GM23248 (cell line): ENCODE measurements at regions not wholly inside any gene's neighbourhood (a gene's known extent, or its start where the extent isn't known, plus 50 kb on each side); places are given as distances from the start of the nearest gene placed in this dataset.
"Not testable (repeated sequence)": the region's sequence is repeated elsewhere in the genome, so short reads cannot be mapped to it uniquely, and the experiment has no call there.

Experiments used
- DNase-seq: peaks from one replicate; pipeline ENCODE4 v3.0.0-alpha.2; 2015
- H2AFZ ChIP-seq: fragments of 200-600 bp; sonication (generic); 2 replicates; pipeline ENCODE4 v1.6.1; 2016; ENCODE audit warnings: antibody characterized with exemption
- H3F3A ChIP-seq: fragments of 200-600 bp; sonication (generic); 2 replicates; pipeline ENCODE4 v1.6.1; 2016; ENCODE audit warnings: mild to moderate bottlenecking, antibody characterized with exemption, mixed run types; ENCODE audit not compliant: insufficient read depth
- H3K27ac ChIP-seq: fragments of 200-600 bp; sonication (generic); 2 replicates; pipeline ENCODE4 v1.5.1; 2016; ENCODE audit warnings: mild to moderate bottlenecking
- H3K27me3 ChIP-seq: fragments of 200-600 bp; sonication (generic); replicated peaks from 2 replicates; pipeline ENCODE4 v1.6.1; 2016; ENCODE audit warnings: mild to moderate bottlenecking; ENCODE audit not compliant: insufficient read depth
- H3K36me3 ChIP-seq: fragments of 200-600 bp; sonication (generic); 2 replicates; pipeline ENCODE4 v1.6.1; 2016; ENCODE audit warnings: low read depth, mild to moderate bottlenecking
- H3K4me1 ChIP-seq: fragments of 200-600 bp; sonication (generic); 2 replicates; pipeline ENCODE4 v1.6.1; 2016; ENCODE audit warnings: mild to moderate bottlenecking; ENCODE audit not compliant: insufficient read depth
- H3K4me2 ChIP-seq: fragments of 200-600 bp; sonication (generic); one replicate; pipeline ENCODE4 v1.6.1; 2016; ENCODE audit warnings: mild to moderate bottlenecking; ENCODE audit not compliant: unreplicated experiment
- H3K4me3 ChIP-seq: fragments of 200-600 bp; sonication (generic); 2 replicates; pipeline ENCODE4 v1.5.1; 2016; ENCODE audit warnings: mild to moderate bottlenecking
- H3K79me2 ChIP-seq: fragments of 200-600 bp; sonication (generic); 2 replicates; pipeline ENCODE4 v1.6.1; 2016; ENCODE audit warnings: mild to moderate bottlenecking; ENCODE audit not compliant: insufficient read depth
- H3K9ac ChIP-seq: fragments of 200-600 bp; sonication (generic); 2 replicates; pipeline ENCODE4 v1.6.1; 2016; ENCODE audit warnings: mild to moderate bottlenecking
- H3K9me2 ChIP-seq: fragments of 200-600 bp; sonication (generic); 2 replicates; pipeline ENCODE4 v1.6.1; 2016; ENCODE audit warnings: mixed run types, mild to moderate bottlenecking, moderate library complexity; ENCODE audit not compliant: insufficient read depth
- H3K9me3 ChIP-seq: fragments of 200-600 bp; sonication (generic); one replicate; pipeline ENCODE4 v1.6.1; 2017; ENCODE audit warnings: low read depth
- H4K20me1 ChIP-seq: fragments of 200-600 bp; sonication (generic); 2 replicates; pipeline ENCODE4 v1.6.0; 2016; ENCODE audit not compliant: insufficient read depth
- EZH2 ChIP-seq: fragments of 200-600 bp; sonication (generic); IDR thresholded peaks from 2 replicates; pipeline ENCODE4 v1.6.1; 2018; ENCODE audit warnings: antibody characterized with exemption, mild to moderate bottlenecking; ENCODE audit not compliant: insufficient read depth, poor library complexity, severe bottlenecking
- EZH2phosphoT487 ChIP-seq: fragments of 200-600 bp; sonication (generic); IDR thresholded peaks from 2 replicates; pipeline ENCODE4 v1.6.1; 2018; ENCODE audit warnings: antibody characterized with exemption, moderate library complexity, mild to moderate bottlenecking, low read depth; ENCODE audit not compliant: insufficient read depth
- WGBS, 2 experiments: methylation state at CpG; one replicate each; pipeline ENCODE4 v1.1.6; 2015 to 2017; ENCODE audit warnings: low lambda C conversion rate in 2 of 2, low coverage in 1 of 2; ENCODE audit errors: missing lambda C conversion rate in 2 of 2; 5-methylcytosine and 5-hydroxymethylcytosine counted together
- in situ Hi-C: fragments of 300-500 bp; cut with MboI; formaldehyde crosslinking; loops from 2 replicates; pipeline ENCODE4 v1.15.0; 2020

- H3F3A ChIP-seq = no peaks in the 10 kb centered on the region
Measured at GRCh38 chrX:1700757-1701156, 85.9 kb downstream of the ASMT start.

GRCh38 chrX:1701396-1701901 is 86.6 kb downstream of the ASMT start:
- H3K36me3 ChIP-seq, H3K27me3 ChIP-seq, H3K9me2 ChIP-seq, H4K20me1 ChIP-seq, H3K9ac ChIP-seq, H3K4me1 ChIP-seq, H3K27ac ChIP-seq, H3K9me3 ChIP-seq, H3F3A ChIP-seq, H2AFZ ChIP-seq, H3K4me2 ChIP-seq, DNase-seq, H3K4me3 ChIP-seq, in situ Hi-C loops, H3K79me2 ChIP-seq: not testable (repeated sequence)
- 64 to 66% methylated on average over 10 to 11 of the region's 15 CpGs for WGBS, 2 experiments

More at GRCh38 chrX:1700757-1701156, 85.9 kb downstream of the ASMT start:
- Histone ChIP-seq H3K9ac (no peak overlapping the region), H3K4me2 (no peak overlapping the region), H4K20me1 (no peaks in the 10 kb centered on the region), H3K79me2 (no peaks in the 10 kb centered on the region), H3K9me2 (no peaks in the 10 kb centered on the region), H3K27ac (no peak overlapping the region), H3K36me3 (no peaks in the 10 kb centered on the region), H3K27me3 (no peaks in the 10 kb centered on the region), H3K4me3 (no peak overlapping the region), H3K9me3 (no peaks in the 10 kb centered on the region), H3K4me1 (no peaks in the 10 kb centered on the region), H2AFZ (no peak overlapping the region)
- DNase-seq = no peak
- in situ Hi-C loops = no loop called here
- 65 to 73% methylated on average over 9 to 11 of the region's 11 CpGs for WGBS, 2 experiments
- no peak for TF ChIP-seq EZH2phosphoT487
- no peak for TF ChIP-seq EZH2

GRCh38 chrX:1702142-1702541 is 87.3 kb downstream of the ASMT start:
- DNase-seq, H3F3A ChIP-seq, H3K79me2 ChIP-seq, H3K4me2 ChIP-seq, H4K20me1 ChIP-seq, H3K9ac ChIP-seq, H3K4me3 ChIP-seq, H3K27me3 ChIP-seq, H2AFZ ChIP-seq, H3K4me1 ChIP-seq, H3K36me3 ChIP-seq, H3K9me2 ChIP-seq, in situ Hi-C loops, H3K27ac ChIP-seq, H3K9me3 ChIP-seq: not testable (repeated sequence)
- WGBS, 2 experiments = 74 to 78% methylated on average over 2 to 12 of the region's 12 CpGs

GRCh38 chrX:1702557-1702956 is 87.7 kb downstream of the ASMT start:
- H3K4me2 ChIP-seq, H3F3A ChIP-seq, H3K9me2 ChIP-seq, H3K9ac ChIP-seq, H3K4me3 ChIP-seq, H4K20me1 ChIP-seq, H3K9me3 ChIP-seq, DNase-seq, H3K4me1 ChIP-seq, H3K27ac ChIP-seq, H3K27me3 ChIP-seq, H2AFZ ChIP-seq, H3K79me2 ChIP-seq, H3K36me3 ChIP-seq, in situ Hi-C loops: not testable (repeated sequence)
- 72 to 74% methylated on average over 10 to 14 of the region's 14 CpGs for WGBS, 2 experiments

GRCh38 chrX:1709277-1709676 is 94.4 kb downstream of the ASMT start:
- H3K9me3 ChIP-seq, H3K4me3 ChIP-seq, H3K9ac ChIP-seq, H3K36me3 ChIP-seq, H3K4me1 ChIP-seq, H3K9me2 ChIP-seq, H2AFZ ChIP-seq, H4K20me1 ChIP-seq, H3K27ac ChIP-seq, H3K27me3 ChIP-seq, in situ Hi-C loops, H3F3A ChIP-seq, DNase-seq, H3K79me2 ChIP-seq, H3K4me2 ChIP-seq: not testable (repeated sequence)
- WGBS, 2 experiments = 78 to 85% methylated on average over 17 to 20 of the region's 25 CpGs
